Adipocyte (in vitro differentiated cells): ENCODE measurements at regions not wholly inside any gene's neighbourhood (a gene's known extent, or its start where the extent isn't known, plus 50 kb on each side); places are given as distances from the start of the nearest gene placed in this dataset.

Experiments
- DNase-seq: peaks from one replicate; pipeline ENCODE4 v3.0.0-alpha.2; 2015; ENCODE audit warnings: low read depth
- H3K27me3 ChIP-seq: replicated peaks from 2 replicates; pipeline ENCODE4 v1.7.0; 2013; ENCODE audit warnings: mild to moderate bottlenecking, low read length, moderate library complexity; ENCODE audit not compliant: control insufficient read depth, insufficient read depth
- H3K36me3 ChIP-seq: 2 replicates; pipeline ENCODE4 v1.7.0; 2013; ENCODE audit warnings: low read length, mild to moderate bottlenecking, moderate library complexity; ENCODE audit not compliant: control insufficient read depth, insufficient read depth, severe bottlenecking
- H3K4me1 ChIP-seq: 2 replicates; pipeline ENCODE4 v1.7.0; 2013; ENCODE audit warnings: mild to moderate bottlenecking, low read length, moderate library complexity; ENCODE audit not compliant: control insufficient read depth, insufficient read depth
- H3K4me3 ChIP-seq: 2 replicates; pipeline ENCODE4 v1.7.0; 2013; ENCODE audit warnings: mild to moderate bottlenecking, low read length, moderate library complexity
- H3K9ac ChIP-seq: 2 replicates; pipeline ENCODE4 v1.7.0; 2013; ENCODE audit warnings: mild to moderate bottlenecking, low read length, moderate library complexity
- H3K9me3 ChIP-seq: 2 replicates; pipeline ENCODE4 v1.7.0; 2013; ENCODE audit warnings: mild to moderate bottlenecking, low read length, moderate library complexity; ENCODE audit not compliant: control insufficient read depth

- H3K27me3 ChIP-seq = peaks cover 4% of the 10 kb centered on the region
- H3K4me1 ChIP-seq = peaks cover 14% of the 10 kb centered on the region
- no peak for DNase-seq
Measured at GRCh38 chr15:99506399-99506798, 59.4 kb upstream of the MEF2A start.

DNA sequence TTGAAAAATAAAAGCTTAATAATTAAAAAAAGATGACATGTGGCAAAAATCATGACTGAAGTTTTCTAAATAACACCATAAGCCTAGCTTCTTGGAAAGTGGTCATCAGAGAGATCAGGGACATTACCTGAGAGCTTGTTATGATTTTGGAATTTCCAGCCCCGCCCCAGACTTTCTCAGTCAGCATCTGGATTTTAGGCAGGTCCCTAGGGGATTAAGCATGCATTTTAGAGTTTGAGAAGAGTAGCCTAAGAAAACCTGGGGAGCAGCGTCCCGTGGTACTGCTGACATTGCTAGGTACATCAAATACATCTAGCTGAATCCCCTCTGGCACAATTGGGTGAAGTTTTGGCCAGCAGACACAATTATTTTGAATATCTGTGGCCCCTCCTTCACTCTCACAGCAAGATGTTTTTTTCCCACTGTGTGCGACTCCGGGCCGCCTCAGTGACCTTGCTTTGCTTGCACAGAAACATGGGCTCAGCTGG, 58.7 kb upstream of the MEF2A start:
- peak; percentile 24 for DNase-seq
- Histone ChIP-seq H3K27me3 (peaks cover 4% of the 10 kb centered on the region), H3K4me3 (no peak overlapping the region), H3K4me1 (peaks cover 21% of the 10 kb centered on the region), H3K9ac (peak overlapping the region; percentile 4), H3K9me3 (no peaks in the 10 kb centered on the region), H3K36me3 (no peaks in the 10 kb centered on the region)

More at GRCh38 chr15:99506399-99506798, 59.4 kb upstream of the MEF2A start:
- no peak overlapping the region for H3K9ac ChIP-seq
- H3K9me3 ChIP-seq = no peaks in the 10 kb centered on the region
- no peak overlapping the region for H3K4me3 ChIP-seq
- H3K36me3 ChIP-seq = no peaks in the 10 kb centered on the region

- Histone ChIP-seq H3K4me1 (peaks cover 21% of the 10 kb centered on the region), H3K27me3 (peaks cover 4% of the 10 kb centered on the region), H3K4me3 (peak overlapping the region; percentile 7), H3K36me3 (no peaks in the 10 kb centered on the region), H3K9me3 (no peaks in the 10 kb centered on the region), H3K9ac (peak overlapping the region; percentile 4)
- peak; percentile 36 for DNase-seq
Measured at GRCh38 chr15:99507504-99508310, 58.1 kb upstream of the MEF2A start.

DNA sequence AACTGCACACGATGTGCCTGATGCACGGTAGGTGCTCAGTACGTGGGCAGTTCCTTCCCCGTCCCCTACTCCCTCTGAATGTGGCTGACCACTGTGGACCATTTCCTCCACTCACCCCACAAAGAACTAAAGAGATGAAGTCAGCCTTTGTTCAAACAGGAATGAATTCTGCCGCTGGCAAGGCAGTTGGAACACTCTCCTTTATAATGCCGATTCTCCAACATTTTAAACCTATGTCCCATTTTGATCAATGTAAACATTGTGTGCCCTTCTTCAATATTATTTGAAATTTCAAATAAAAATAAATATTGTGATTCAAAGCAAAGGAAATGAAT, 57.5 kb upstream of the MEF2A start:
- Histone ChIP-seq H3K4me1 (peaks cover 21% of the 10 kb centered on the region), H3K36me3 (no peaks in the 10 kb centered on the region), H3K9ac (no peak overlapping the region), H3K27me3 (peaks cover 4% of the 10 kb centered on the region), H3K4me3 (no peak overlapping the region), H3K9me3 (peaks cover 6% of the 10 kb centered on the region)
- DNase-seq = no peak

DNA sequence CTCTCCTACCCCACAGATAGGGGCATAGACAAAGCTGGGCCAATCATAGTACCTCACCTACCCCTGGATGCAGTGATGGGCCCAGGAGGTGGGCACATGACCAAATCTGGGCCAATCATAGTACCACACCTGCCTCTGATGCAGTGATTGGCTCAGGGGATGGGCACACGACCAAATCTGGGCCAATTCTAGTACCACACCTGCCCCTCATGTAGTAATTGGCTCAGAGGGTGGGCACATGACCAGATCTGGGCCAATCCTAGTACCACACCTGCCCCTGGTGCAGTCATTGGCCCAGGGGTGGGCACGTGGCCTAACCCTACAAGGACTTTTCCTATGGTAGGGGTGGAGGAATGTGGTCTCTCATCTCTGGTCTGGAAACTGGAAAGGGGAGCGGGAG, 56.9 kb upstream of the MEF2A start:
- Histone ChIP-seq H3K4me3 (no peak overlapping the region), H3K36me3 (no peaks in the 10 kb centered on the region), H3K9ac (no peak overlapping the region), H3K9me3 (peaks cover 11% of the 10 kb centered on the region), H3K4me1 (peaks cover 21% of the 10 kb centered on the region), H3K27me3 (no peaks in the 10 kb centered on the region)
- DNase-seq = no peak

GRCh38 chr15:99509686-99510461, 55.9 kb upstream of the MEF2A start:
- H3K9me3 ChIP-seq = peaks cover 11% of the 10 kb centered on the region
- H3K4me1 ChIP-seq = peaks cover 21% of the 10 kb centered on the region
- DNase-seq = no peak
- no peaks in the 10 kb centered on the region for H3K36me3 ChIP-seq
- H3K9ac ChIP-seq = no peak overlapping the region
- no peaks in the 10 kb centered on the region for H3K27me3 ChIP-seq
- no peak overlapping the region for H3K4me3 ChIP-seq

GRCh38 chr15:99511531-99511865, 54.3 kb upstream of the MEF2A start:
- Histone ChIP-seq H3K4me3 (no peak overlapping the region), H3K9ac (no peak overlapping the region), H3K27me3 (no peaks in the 10 kb centered on the region), H3K9me3 (peaks cover 11% of the 10 kb centered on the region), H3K4me1 (peaks cover 21% of the 10 kb centered on the region), H3K36me3 (no peaks in the 10 kb centered on the region)
- DNase-seq = peak; percentile 56

- no peaks in the 10 kb centered on the region for H3K36me3 ChIP-seq
- H3K4me1 ChIP-seq = peaks cover 19% of the 10 kb centered on the region
- no peak overlapping the region for H3K4me3 ChIP-seq
- peaks cover 11% of the 10 kb centered on the region for H3K9me3 ChIP-seq
- no peak overlapping the region for H3K9ac ChIP-seq
- H3K27me3 ChIP-seq = no peaks in the 10 kb centered on the region
- DNase-seq = no peak
Measured at GRCh38 chr15:99511866-99512661, 53.7 kb upstream of the MEF2A start.

- Histone ChIP-seq H3K4me3 (no peak overlapping the region), H3K36me3 (no peaks in the 10 kb centered on the region), H3K9me3 (peaks cover 11% of the 10 kb centered on the region), H3K9ac (no peak overlapping the region), H3K27me3 (no peaks in the 10 kb centered on the region), H3K4me1 (peaks cover 11% of the 10 kb centered on the region)
- no peak for DNase-seq
Measured at GRCh38 chr15:99514306-99514705, 51.5 kb upstream of the MEF2A start.
